ENCODE measurements at regions not wholly inside any gene's neighbourhood (a gene's known extent, or its start where the extent isn't known, plus 50 kb on each side); places are given as distances from the start of the nearest gene placed in this dataset.

- TF ChIP-seq CTCF (IDR thresholded peaks at IDR 0.05; ENCODE audit: low read length) (no peak), EZH2 (optimal IDR thresholded peaks at IDR 0.05; ENCODE audit: low read depth, low read length) (no peak)
Measured at GRCh38 chr6:139426795-139427194, 52.3 kb upstream of the CITED2 start.
